Neutrophil (primary cell): ENCODE measurements at regions not wholly inside any gene's neighbourhood (a gene's known extent, or its start where the extent isn't known, plus 50 kb on each side); places are given as distances from the start of the nearest gene placed in this dataset.

ENCODE experiments used
- H3K27ac ChIP-seq: fragments of 200-600 bp; sonication (generic); 2 replicates; pipeline ENCODE4 v1.5.1; 2016; ENCODE audit warnings: mild to moderate bottlenecking, moderate library complexity
- H3K27me3 ChIP-seq: fragments of 200-600 bp; sonication (generic); 2 replicates; pipeline ENCODE4 v1.6.0; 2016; ENCODE audit warnings: mild to moderate bottlenecking
- H3K36me3 ChIP-seq: fragments of 200-600 bp; sonication (generic); 2 replicates; pipeline ENCODE4 v1.5.1; 2017
- H3K4me1 ChIP-seq, 2 experiments: fragments of 200-600 bp in 1 of 2; sonication (generic) in 1 of 2; 1 replicate in 1 of 2; 2 replicates in 1 of 2; pipeline versions ENCODE4 v1.5.1 to v1.6.1; 2013 to 2016; ENCODE audit warnings: low read depth in 1 of 2, low read length in 1 of 2, mild to moderate bottlenecking in 1 of 2, moderate library complexity in 1 of 2; ENCODE audit not compliant: control insufficient read depth in 1 of 2, insufficient read depth in 1 of 2
- H3K4me3 ChIP-seq, 2 experiments: fragments of 200-600 bp in 1 of 2; sonication (generic) in 1 of 2; 1 replicate in 1 of 2; 2 replicates in 1 of 2; pipeline ENCODE4 v1.5.1; 2013 to 2016; ENCODE audit warnings: low read depth in 1 of 2, low read length in 1 of 2, mild to moderate bottlenecking in 1 of 2, moderate library complexity in 1 of 2
- H3K9me3 ChIP-seq: fragments of 200-600 bp; sonication (generic); 2 replicates; pipeline ENCODE4 v1.5.1; 2016
- TF ChIP-seq, protein P1 (sequence below): fragments of 200-600 bp; sonication (generic); IDR thresholded peaks from 2 replicates; pipeline ENCODE4 v1.5.1; 2016; ENCODE audit warnings: antibody characterized with exemption

DNA sequence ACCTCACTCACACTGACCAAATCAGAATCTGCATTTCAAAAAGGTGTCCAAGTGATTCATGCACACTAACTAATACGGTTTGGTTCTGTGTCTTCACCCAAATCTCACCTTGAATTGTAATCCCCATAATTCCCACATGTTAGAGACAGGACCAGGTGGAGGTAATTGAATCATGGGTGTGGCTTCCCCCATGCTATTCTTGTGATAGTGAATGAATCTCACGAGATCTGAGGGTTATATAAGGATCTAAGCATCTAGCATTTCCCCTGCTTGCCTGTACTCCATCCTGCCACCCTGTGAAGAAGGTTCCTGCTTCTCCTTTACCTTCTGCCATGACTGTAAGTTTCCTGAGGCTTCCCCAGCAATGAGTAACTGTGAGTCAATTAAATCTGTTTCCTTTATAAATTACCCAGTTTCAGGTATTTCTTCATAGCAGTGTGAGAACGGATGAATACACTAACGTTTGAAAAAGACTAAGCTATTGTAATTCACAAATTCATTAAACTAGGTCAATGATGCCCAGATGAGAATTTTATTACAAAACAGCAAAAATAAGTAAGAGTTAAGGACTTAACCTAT, 759.1 kb downstream of the GALC start:
- no peak overlapping the region for H3K4me3 ChIP-seq
- no peaks in the 10 kb centered on the region for H3K9me3 ChIP-seq
- no peaks in the 10 kb centered on the region for H3K4me1 ChIP-seq
- no peaks in the 10 kb centered on the region for H3K27me3 ChIP-seq
- H3K27ac ChIP-seq = no peak overlapping the region
- H3K36me3 ChIP-seq = no peaks in the 10 kb centered on the region
- TF ChIP-seq, protein P1, sequence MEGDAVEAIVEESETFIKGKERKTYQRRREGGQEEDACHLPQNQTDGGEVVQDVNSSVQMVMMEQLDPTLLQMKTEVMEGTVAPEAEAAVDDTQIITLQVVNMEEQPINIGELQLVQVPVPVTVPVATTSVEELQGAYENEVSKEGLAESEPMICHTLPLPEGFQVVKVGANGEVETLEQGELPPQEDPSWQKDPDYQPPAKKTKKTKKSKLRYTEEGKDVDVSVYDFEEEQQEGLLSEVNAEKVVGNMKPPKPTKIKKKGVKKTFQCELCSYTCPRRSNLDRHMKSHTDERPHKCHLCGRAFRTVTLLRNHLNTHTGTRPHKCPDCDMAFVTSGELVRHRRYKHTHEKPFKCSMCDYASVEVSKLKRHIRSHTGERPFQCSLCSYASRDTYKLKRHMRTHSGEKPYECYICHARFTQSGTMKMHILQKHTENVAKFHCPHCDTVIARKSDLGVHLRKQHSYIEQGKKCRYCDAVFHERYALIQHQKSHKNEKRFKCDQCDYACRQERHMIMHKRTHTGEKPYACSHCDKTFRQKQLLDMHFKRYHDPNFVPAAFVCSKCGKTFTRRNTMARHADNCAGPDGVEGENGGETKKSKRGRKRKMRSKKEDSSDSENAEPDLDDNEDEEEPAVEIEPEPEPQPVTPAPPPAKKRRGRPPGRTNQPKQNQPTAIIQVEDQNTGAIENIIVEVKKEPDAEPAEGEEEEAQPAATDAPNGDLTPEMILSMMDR = no peak

DNA sequence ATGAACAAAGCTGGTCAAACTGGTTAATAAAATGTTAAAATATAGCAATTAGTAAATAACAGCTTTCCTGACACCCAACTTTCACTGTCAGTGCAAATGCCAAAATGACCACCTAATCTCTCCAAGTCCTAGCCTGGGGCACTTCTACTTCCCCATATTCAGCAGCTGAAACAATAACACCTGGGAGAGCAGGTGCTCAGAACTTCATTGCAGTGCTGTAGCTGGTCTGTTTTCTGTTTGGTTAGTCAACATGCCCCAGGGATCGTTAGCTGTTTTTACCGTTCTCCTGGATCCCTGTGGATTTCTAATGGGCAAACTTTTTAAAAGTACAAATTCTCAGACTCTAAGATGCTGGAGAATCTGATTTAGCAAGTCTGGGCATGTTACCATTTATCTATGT, 759.7 kb downstream of the GALC start:
- TF ChIP-seq, protein P1 = no peak
- H3K9me3 ChIP-seq = no peaks in the 10 kb centered on the region
- no peaks in the 10 kb centered on the region for H3K36me3 ChIP-seq
- H3K27ac ChIP-seq = no peak overlapping the region
- H3K4me3 ChIP-seq = no peak overlapping the region
- H3K4me1 ChIP-seq = no peaks in the 10 kb centered on the region
- H3K27me3 ChIP-seq = no peaks in the 10 kb centered on the region

DNA sequence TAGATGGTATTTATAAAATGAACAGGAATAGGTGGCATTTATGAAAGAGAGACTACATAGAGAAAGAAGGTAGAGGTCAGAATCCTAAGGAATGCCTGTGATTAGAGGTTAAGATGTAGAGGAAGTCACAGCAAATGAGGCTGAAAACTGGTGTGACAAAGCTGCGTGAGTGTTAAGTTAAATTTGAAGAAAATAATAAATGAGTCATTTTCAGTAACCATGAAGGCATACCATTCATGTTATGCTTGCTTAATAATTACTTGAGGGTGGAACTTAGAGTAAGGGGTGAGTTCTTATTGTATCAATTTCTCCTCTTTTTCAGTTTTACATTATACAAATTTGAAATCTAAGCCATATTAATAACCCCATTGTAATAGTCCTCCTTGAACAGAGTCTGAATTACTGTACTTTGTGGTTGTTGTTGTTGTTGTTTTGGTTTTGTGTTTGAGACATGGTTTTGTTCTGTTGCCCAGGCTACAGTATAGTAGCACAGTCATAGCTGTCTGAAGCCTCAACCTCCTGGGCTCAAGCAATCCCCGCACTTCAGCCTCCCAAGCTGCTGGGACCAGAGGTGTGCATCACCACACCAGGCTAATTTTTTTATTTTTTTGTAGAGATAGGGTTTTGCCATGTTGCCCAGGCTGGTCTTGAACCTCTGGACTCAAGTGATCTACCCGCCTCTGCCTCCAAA, 761.5 kb downstream of the GALC start:
- Histone ChIP-seq H3K27me3 (no peaks in the 10 kb centered on the region), H3K4me3 (no peak overlapping the region), H3K27ac (no peak overlapping the region), H3K4me1 (no peaks in the 10 kb centered on the region), H3K9me3 (no peaks in the 10 kb centered on the region), H3K36me3 (no peaks in the 10 kb centered on the region)
- TF ChIP-seq, protein P1 = no peak

DNA sequence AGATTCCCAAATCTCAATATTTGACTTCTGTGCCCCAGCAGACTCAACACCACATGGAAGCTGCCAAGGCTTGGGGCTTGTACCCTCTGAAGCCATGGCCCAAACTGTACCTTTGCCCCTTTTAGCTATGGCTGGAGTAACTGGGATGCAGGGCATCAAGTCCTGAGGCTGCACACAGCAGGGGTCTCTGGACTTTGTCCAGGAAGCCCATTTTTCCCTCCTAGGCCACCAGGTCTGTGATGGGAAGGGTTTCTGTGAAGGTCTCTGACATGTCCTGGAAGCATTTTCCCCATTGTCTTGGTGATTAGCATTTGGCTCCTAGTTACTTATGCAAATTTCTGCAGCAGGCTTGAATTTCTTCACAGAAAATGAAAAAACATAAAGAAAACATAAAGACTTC, 762.3 kb downstream of the GALC start:
- no peaks in the 10 kb centered on the region for H3K4me1 ChIP-seq
- H3K36me3 ChIP-seq = no peaks in the 10 kb centered on the region
- no peaks in the 10 kb centered on the region for H3K9me3 ChIP-seq
- TF ChIP-seq, protein P1 = no peak
- H3K27me3 ChIP-seq = no peaks in the 10 kb centered on the region
- H3K27ac ChIP-seq = no peak overlapping the region
- no peak overlapping the region for H3K4me3 ChIP-seq

DNA sequence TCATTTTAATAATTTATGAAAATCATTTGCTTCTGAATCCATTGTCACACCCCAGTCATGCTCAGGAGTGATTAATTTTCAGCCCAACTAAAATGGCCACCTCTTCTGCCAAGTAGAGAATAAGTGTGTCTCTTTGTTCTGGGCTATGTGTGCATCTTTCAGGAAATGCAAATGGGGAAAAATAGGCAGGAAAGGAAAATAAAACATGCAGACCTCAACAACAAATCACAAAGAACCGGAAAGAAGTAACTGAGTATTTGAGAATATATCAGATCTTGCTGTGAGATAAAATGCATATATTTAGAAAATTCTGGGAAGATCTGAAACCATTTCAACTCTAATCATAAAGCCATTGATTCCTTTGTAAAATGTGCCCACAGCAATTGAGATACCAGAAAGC, 763.9 kb downstream of the GALC start:
- TF ChIP-seq, protein P1 = no peak
- H3K27me3 ChIP-seq = no peaks in the 10 kb centered on the region
- H3K27ac ChIP-seq = no peak overlapping the region

More for the DNA sequence above, 763.9 kb downstream of the GALC start:
- Histone ChIP-seq H3K36me3 (no peaks in the 10 kb centered on the region), H3K4me3 (no peak overlapping the region), H3K9me3 (no peaks in the 10 kb centered on the region), H3K4me1 (no peaks in the 10 kb centered on the region)
